Mucosa of descending colon (tissue), 3 donors: ENCODE measurements at regions not wholly inside any gene's neighbourhood (a gene's known extent, or its start where the extent isn't known, plus 50 kb on each side); places are given as distances from the start of the nearest gene placed in this dataset.
"Not testable (repeated sequence)": the region's sequence is repeated elsewhere in the genome, so short reads cannot be mapped to it uniquely, and the experiment has no call there.

Experiments
- ATAC-seq: fragments of 200-7000 bp; cut with Tn5 transposase; one replicate; pipeline ENCODE4 v1.9.1; 2020; ENCODE audit warnings: mild to moderate bottlenecking, moderate library complexity
- DNase-seq, 3 donors: peaks; one replicate each; pipeline ENCODE4 v3.0.0-alpha.2; 2020
- H3K36me3 ChIP-seq: fragments of 200-600 bp; one replicate; pipeline ENCODE4 v1.8.0; 2021; ENCODE audit warnings: low read depth, mild to moderate bottlenecking
- H3K4me1 ChIP-seq: fragments of 200-600 bp; one replicate; pipeline ENCODE4 v1.8.0; 2021; ENCODE audit warnings: low read depth, mild to moderate bottlenecking
- H3K4me3 ChIP-seq: fragments of 200-600 bp; one replicate; pipeline ENCODE4 v1.8.0; 2021; ENCODE audit warnings: mild to moderate bottlenecking
- H3K9me3 ChIP-seq: fragments of 200-600 bp; one replicate; pipeline ENCODE4 v1.8.0; 2021; ENCODE audit warnings: mild to moderate bottlenecking
- CTCF ChIP-seq: fragments of 200-600 bp; IDR thresholded peaks from one replicate; pipeline ENCODE4 v1.8.0; 2022; ENCODE audit warnings: antibody characterized with exemption, mild to moderate bottlenecking
- intact Hi-C, 2 donors: fragments of 100-400 bp; cut with DNase I in 1 of 2; cut with micrococcal nuclease in 1 of 2; formaldehyde crosslinking; loops; one replicate each; pipeline versions ENCODE4 v1.11.0 to v1.11.1; 2022; cut with DNase I, micrococcal nuclease
- donor health status: DM: no; HTN: no; CAD: no; lungs with moderate emphysema.
- donor health status: DM: no; HTN: no; CAD: no.
- donor health status: DM: no; HTN: yes; CAD: no.

- Histone ChIP-seq H3K36me3 (no peaks in the 10 kb centered on the region), H3K9me3 (no peaks in the 10 kb centered on the region), H3K4me1 (no peaks in the 10 kb centered on the region), H3K4me3 (no peak overlapping the region)
- ATAC-seq (no peak), DNase-seq (no peak)
- no peak for TF ChIP-seq CTCF
- intact Hi-C loops, result no loop called here
Measured at GRCh38 chr3:72615182-72615581, 233.1 kb downstream of the SHQ1 start.

- Histone ChIP-seq H3K4me3 (no peak overlapping the region), H3K36me3 (no peaks in the 10 kb centered on the region), H3K9me3 (no peaks in the 10 kb centered on the region), H3K4me1 (no peaks in the 10 kb centered on the region)
- ATAC-seq, result no peak
- intact Hi-C loops, result no loop called here
- no peak for DNase-seq
- no peak for TF ChIP-seq CTCF
Measured at GRCh38 chr3:72614394-72615074, 233.7 kb downstream of the SHQ1 start.

GRCh38 chr3:72613871-72614270 lies 234.4 kb downstream of the SHQ1 start:
- H3K4me3 ChIP-seq, result no peak overlapping the region
- H3K36me3 ChIP-seq, result no peaks in the 10 kb centered on the region
- no peaks in the 10 kb centered on the region for H3K9me3 ChIP-seq
- no peak for TF ChIP-seq CTCF
- DNase-seq, result no peak
- H3K4me1 ChIP-seq, result no peaks in the 10 kb centered on the region
- intact Hi-C loops, result no loop called here
- ATAC-seq, result no peak

DNA sequence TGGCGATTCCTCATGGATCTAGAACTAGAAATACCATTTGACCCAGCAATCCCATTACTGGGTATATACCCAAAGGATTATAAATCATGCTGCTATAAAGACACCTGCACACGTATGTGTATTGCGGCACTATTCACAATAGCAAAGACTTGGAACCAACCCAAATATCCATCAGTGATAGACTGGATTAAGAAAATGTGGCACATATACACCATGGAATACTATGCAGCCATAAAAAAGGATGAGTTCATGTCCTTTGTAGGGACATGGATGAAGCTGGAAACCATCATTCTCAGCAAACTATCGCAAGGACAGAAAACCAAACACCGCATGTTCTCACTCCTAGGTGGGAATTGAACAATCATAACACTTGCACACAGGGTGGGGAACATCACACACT lies 239.1 kb downstream of the SHQ1 start:
- H3K4me1 ChIP-seq, intact Hi-C loops, DNase-seq, H3K4me3 ChIP-seq, H3K9me3 ChIP-seq, ATAC-seq, H3K36me3 ChIP-seq: not testable (repeated sequence)

GRCh38 chr3:72606005-72606800 lies 242.0 kb downstream of the SHQ1 start:
- intact Hi-C loops, result no loop called here
- DNase-seq, result no peak
- H3K4me3 ChIP-seq, result no peak overlapping the region
- no peak for TF ChIP-seq CTCF
- no peaks in the 10 kb centered on the region for H3K4me1 ChIP-seq
- H3K36me3 ChIP-seq, result no peaks in the 10 kb centered on the region
- ATAC-seq, result no peak
- H3K9me3 ChIP-seq, result no peaks in the 10 kb centered on the region

GRCh38 chr3:72604328-72604727 lies 243.9 kb downstream of the SHQ1 start:
- no peak overlapping the region for H3K4me3 ChIP-seq
- intact Hi-C loops, result no loop called here
- H3K9me3 ChIP-seq, result no peaks in the 10 kb centered on the region
- H3K36me3 ChIP-seq, result no peaks in the 10 kb centered on the region
- DNase-seq (no peak), ATAC-seq (no peak)
- H3K4me1 ChIP-seq, result no peaks in the 10 kb centered on the region
- TF ChIP-seq CTCF, result no peak
